ENCODE measurements at regions not wholly inside any gene's neighbourhood (a gene's known extent, or its start where the extent isn't known, plus 50 kb on each side); places are given as distances from the start of the nearest gene placed in this dataset.

DNA sequence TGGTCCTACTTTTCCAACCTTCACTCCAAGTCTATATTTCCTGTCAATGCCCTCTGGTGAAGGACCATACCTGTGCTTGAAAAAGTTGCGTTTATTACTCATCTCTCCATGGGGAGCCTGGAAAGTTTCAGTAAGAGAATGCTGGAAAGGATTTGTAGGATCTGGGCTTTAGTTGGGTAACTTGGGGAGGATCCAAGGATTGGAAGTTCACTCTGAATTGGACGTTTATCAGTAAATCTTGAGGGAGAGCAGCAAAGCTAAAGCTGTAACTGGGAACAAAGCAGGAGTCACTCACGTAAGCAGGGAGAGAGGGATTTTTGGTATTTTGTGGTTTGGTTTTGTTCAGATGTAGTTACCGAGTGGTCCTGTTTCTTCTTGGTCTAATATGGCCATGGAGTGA is 51.4 kb upstream of the NPVF start:
- H3K36me3 Mint-ChIP-seq, result no peaks in the 10 kb centered on the region
- H3K9me3 Mint-ChIP-seq, result no peaks in the 10 kb centered on the region
- H3K27ac Mint-ChIP-seq, result no peak overlapping the region
- H3K4me1 Mint-ChIP-seq, result no peaks in the 10 kb centered on the region
- ATAC-seq (ENCODE audit: low read depth) (no peak), DNase-seq (ENCODE audit: low spot score in 2 of 2) (no peak)
- peaks cover 9% of the 10 kb centered on the region for H3K27me3 Mint-ChIP-seq
- H3K4me3 Mint-ChIP-seq, result no peak overlapping the region

- no peaks in the 10 kb centered on the region for H3K36me3 Mint-ChIP-seq
- peaks cover 9% of the 10 kb centered on the region for H3K27me3 Mint-ChIP-seq
- ATAC-seq (ENCODE audit: low read depth), result no peak
Measured at GRCh38 chr7:25280181-25280580, 51.9 kb upstream of the NPVF start.

GRCh38 chr7:25282194-25282593 is 53.9 kb upstream of the NPVF start:
- DNase-seq (ENCODE audit: low spot score in 2 of 2), result no peak
- H3K9me3 Mint-ChIP-seq, result no peaks in the 10 kb centered on the region
- no peak for ATAC-seq (ENCODE audit: low read depth)
- H3K4me1 Mint-ChIP-seq, result no peaks in the 10 kb centered on the region
- H3K27me3 Mint-ChIP-seq, result peaks cover 8% of the 10 kb centered on the region
- H3K36me3 Mint-ChIP-seq, result no peaks in the 10 kb centered on the region
- no peak overlapping the region for H3K27ac Mint-ChIP-seq
- H3K4me3 Mint-ChIP-seq, result no peak overlapping the region

More at GRCh38 chr7:25280181-25280580, 51.9 kb upstream of the NPVF start:
- DNase-seq (ENCODE audit: low spot score in 2 of 2), result no peak
- Mint-ChIP-seq H3K27ac (no peak overlapping the region), H3K4me3 (no peak overlapping the region), H3K9me3 (no peaks in the 10 kb centered on the region), H3K4me1 (no peaks in the 10 kb centered on the region)

- no peak for ATAC-seq (ENCODE audit: low read depth)
Measured at GRCh38 chr7:25286756-25287155, 58.5 kb upstream of the NPVF start.

DNA sequence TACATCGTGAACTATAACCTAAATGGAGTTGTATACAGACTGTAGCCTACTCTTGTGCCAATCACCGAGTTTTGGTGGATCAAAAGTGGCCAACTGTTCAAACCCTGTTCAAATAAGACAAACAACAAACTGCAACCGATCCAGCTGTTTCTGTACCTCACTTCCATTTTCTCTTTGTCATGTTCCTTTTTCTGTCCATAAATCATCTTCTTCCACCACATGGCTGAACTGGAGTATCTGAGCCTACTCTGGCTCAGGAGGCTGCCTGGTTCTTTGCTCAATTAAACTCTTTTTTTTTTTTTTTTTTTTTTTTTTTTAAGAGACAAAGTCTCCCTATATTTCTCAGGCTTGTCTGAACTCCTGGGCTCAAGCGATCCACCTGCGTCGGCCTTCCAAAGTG is 59.0 kb upstream of the NPVF start:
- H3K4me1 Mint-ChIP-seq, result no peaks in the 10 kb centered on the region
- no peaks in the 10 kb centered on the region for H3K36me3 Mint-ChIP-seq
- H3K9me3 Mint-ChIP-seq, result no peaks in the 10 kb centered on the region
- ATAC-seq (ENCODE audit: low read depth), result no peak
- H3K27ac Mint-ChIP-seq, result no peak overlapping the region
- H3K4me3 Mint-ChIP-seq, result no peak overlapping the region
- peaks cover 10% of the 10 kb centered on the region for H3K27me3 Mint-ChIP-seq
- no peak for DNase-seq (ENCODE audit: low spot score in 2 of 2)

More at GRCh38 chr7:25286756-25287155, 58.5 kb upstream of the NPVF start:
- no peaks in the 10 kb centered on the region for H3K36me3 Mint-ChIP-seq
- H3K4me3 Mint-ChIP-seq, result no peak overlapping the region
- H3K9me3 Mint-ChIP-seq, result no peaks in the 10 kb centered on the region
- no peaks in the 10 kb centered on the region for H3K4me1 Mint-ChIP-seq
- no peak for DNase-seq (ENCODE audit: low spot score in 2 of 2)
- H3K27me3 Mint-ChIP-seq, result peaks cover 10% of the 10 kb centered on the region
- no peak overlapping the region for H3K27ac Mint-ChIP-seq

DNA sequence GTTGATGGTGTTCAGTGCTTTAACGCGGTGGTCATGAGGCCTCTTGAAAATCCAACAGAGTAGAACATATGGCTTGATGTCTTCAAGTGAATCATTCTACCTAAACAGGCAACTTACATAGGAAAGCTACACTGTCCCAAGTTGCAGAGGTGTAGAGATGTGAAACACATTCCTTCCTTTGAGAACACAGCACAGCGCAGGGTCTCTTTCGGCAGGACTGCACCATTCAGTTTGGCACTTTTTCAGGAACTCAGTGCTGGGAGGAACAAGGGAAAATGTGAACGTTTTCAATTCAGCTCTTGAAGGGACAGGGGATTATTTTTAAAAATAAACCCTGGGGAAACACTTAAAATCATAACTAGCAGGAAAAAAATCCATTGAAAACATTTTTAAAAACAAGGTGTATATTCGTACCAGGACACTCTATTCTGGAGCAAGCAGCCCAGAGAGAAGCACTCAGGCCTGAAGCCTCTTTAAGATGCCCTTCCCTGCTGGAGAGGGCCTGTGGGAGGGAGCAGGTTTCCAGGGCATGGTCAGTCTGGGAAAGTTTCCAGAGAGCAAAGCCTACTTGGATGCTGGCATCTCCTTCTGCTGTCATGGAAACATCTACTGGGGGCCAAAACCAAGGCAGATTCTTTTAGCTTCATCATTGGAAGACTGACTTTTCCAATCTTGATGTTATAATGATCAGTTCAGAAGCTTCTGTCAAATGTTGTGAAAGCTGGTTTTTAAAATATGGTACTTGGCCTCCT is 60.4 kb upstream of the NPVF start:
- DNase-seq (ENCODE audit: low spot score in 2 of 2) (no peak), ATAC-seq (ENCODE audit: low read depth) (no peak)
- Mint-ChIP-seq H3K9me3 (no peaks in the 10 kb centered on the region), H3K4me1 (no peaks in the 10 kb centered on the region), H3K27ac (no peak overlapping the region), H3K4me3 (no peak overlapping the region), H3K27me3 (peaks cover 10% of the 10 kb centered on the region), H3K36me3 (no peaks in the 10 kb centered on the region)

DNA sequence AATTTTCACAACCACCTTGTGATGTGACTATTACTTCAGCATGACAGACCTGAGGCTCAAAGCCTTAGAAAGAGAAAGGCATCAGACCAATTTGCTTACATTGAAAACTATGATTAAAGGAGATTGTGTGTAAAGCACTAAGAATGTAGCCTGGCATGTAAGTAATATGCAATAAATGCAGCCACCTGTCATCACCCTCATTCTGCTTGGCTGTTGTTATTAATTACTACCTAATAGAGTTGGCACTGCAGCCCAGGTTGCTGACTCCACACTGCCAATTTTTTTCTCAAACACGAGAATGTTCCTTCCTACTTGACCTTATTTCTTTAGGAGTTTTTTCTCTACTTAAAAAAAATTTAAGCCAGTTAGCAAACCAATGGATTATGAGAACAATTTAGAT is 61.2 kb upstream of the NPVF start:
- ATAC-seq (ENCODE audit: low read depth) (no peak), DNase-seq (ENCODE audit: low spot score in 2 of 2) (no peak)
- H3K27me3 Mint-ChIP-seq, result peaks cover 8% of the 10 kb centered on the region
- H3K4me3 Mint-ChIP-seq, result no peak overlapping the region
- H3K4me1 Mint-ChIP-seq, result no peaks in the 10 kb centered on the region
- H3K9me3 Mint-ChIP-seq, result no peaks in the 10 kb centered on the region
- no peaks in the 10 kb centered on the region for H3K36me3 Mint-ChIP-seq
- no peak overlapping the region for H3K27ac Mint-ChIP-seq

DNA sequence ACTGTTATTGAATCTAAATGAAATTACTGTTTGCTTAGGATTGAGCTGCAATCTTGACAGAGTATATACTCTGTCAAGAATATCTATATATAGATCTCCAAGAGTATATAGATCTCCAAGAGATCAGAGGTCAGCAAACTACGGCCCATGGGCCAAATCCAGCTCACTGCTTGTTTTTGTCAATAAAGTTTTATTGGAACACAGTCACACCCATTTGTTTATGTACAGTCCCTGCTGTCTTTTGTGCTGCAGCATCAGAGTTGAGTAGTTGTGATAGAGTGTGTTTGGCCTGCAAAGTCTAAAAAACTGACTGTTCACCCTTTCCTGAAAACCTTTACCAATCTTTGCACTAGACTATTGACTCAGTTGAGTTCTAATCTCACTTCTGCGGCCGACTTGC is 66.3 kb upstream of the NPVF start:
- no peaks in the 10 kb centered on the region for H3K4me1 Mint-ChIP-seq
- no peak overlapping the region for H3K4me3 Mint-ChIP-seq
- ATAC-seq (ENCODE audit: low read depth) (no peak), DNase-seq (ENCODE audit: low spot score in 2 of 2) (no peak)
- H3K27ac Mint-ChIP-seq, result no peak overlapping the region
- peaks cover 11% of the 10 kb centered on the region for H3K27me3 Mint-ChIP-seq
- H3K36me3 Mint-ChIP-seq, result no peaks in the 10 kb centered on the region
- no peaks in the 10 kb centered on the region for H3K9me3 Mint-ChIP-seq

DNA sequence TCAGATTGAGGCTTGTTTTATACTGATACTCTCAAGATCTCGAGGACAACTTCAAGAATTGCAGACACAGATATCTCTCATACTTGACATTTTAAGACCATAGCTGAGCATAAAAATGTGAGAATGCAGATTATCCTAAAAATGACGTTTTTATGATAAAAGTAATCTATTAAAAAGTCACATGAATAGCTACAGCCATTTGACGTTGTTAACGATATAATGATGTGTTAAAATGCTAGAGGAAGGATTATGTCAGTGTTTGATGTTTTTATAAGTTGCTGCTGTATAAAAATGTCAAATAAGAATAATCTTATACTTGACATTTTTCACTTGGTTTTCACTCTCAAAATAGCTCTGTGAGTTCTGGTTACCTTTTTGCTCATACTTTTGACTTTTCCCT is 67.1 kb upstream of the NPVF start:
- H3K9me3 Mint-ChIP-seq, result no peaks in the 10 kb centered on the region
- H3K27ac Mint-ChIP-seq, result no peak overlapping the region
- H3K4me3 Mint-ChIP-seq, result no peak overlapping the region
- ATAC-seq (ENCODE audit: low read depth) (no peak), DNase-seq (ENCODE audit: low spot score in 2 of 2) (no peak)
- no peaks in the 10 kb centered on the region for H3K4me1 Mint-ChIP-seq
- H3K27me3 Mint-ChIP-seq, result peaks cover 7% of the 10 kb centered on the region
- no peaks in the 10 kb centered on the region for H3K36me3 Mint-ChIP-seq

DNA sequence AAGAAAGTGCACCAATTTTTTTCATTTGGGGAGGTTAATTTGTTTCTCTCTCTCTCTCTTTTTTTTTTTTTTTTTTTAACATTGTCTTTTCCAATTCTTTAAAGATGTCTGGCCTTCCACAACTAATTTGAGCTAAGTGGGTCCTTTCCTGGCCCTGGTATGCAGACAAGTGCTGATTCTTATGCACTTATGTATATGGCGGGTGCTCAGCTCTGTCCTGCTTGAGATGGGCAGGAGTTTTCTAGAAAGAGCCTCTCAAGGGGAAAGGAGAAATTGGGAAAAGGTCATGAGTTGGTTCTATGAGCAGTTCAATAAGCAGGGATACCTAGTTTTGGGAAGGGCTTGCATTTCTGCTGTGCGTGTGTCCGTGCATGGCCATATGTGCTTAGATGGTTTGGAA is 67.8 kb upstream of the NPVF start:
- ATAC-seq (ENCODE audit: low read depth) (no peak), DNase-seq (ENCODE audit: low spot score in 2 of 2) (no peak)
- H3K27me3 Mint-ChIP-seq, result peaks cover 7% of the 10 kb centered on the region

GRCh38 chr7:25297278-25297677 is 69.0 kb upstream of the NPVF start:
- Mint-ChIP-seq H3K4me3 (no peak overlapping the region), H3K4me1 (no peaks in the 10 kb centered on the region), H3K27ac (no peak overlapping the region), H3K36me3 (no peaks in the 10 kb centered on the region), H3K27me3 (peaks cover 7% of the 10 kb centered on the region), H3K9me3 (no peaks in the 10 kb centered on the region)
- ATAC-seq (ENCODE audit: low read depth), result no peak
- DNase-seq (ENCODE audit: low spot score in 2 of 2), result no peak

More for the DNA sequence above, 67.8 kb upstream of the NPVF start:
- H3K4me3 Mint-ChIP-seq, result no peak overlapping the region
- no peaks in the 10 kb centered on the region for H3K36me3 Mint-ChIP-seq
- no peaks in the 10 kb centered on the region for H3K4me1 Mint-ChIP-seq
- H3K9me3 Mint-ChIP-seq, result no peaks in the 10 kb centered on the region
- no peak overlapping the region for H3K27ac Mint-ChIP-seq

- Mint-ChIP-seq H3K4me1 (no peaks in the 10 kb centered on the region), H3K27ac (no peak overlapping the region), H3K36me3 (no peaks in the 10 kb centered on the region), H3K27me3 (peaks cover 8% of the 10 kb centered on the region), H3K9me3 (no peaks in the 10 kb centered on the region), H3K4me3 (no peak overlapping the region)
- no peak for DNase-seq (ENCODE audit: low spot score in 2 of 2)
- ATAC-seq (ENCODE audit: low read depth), result no peak
Measured at GRCh38 chr7:25303281-25304181, 75.2 kb upstream of the NPVF start.

DNA sequence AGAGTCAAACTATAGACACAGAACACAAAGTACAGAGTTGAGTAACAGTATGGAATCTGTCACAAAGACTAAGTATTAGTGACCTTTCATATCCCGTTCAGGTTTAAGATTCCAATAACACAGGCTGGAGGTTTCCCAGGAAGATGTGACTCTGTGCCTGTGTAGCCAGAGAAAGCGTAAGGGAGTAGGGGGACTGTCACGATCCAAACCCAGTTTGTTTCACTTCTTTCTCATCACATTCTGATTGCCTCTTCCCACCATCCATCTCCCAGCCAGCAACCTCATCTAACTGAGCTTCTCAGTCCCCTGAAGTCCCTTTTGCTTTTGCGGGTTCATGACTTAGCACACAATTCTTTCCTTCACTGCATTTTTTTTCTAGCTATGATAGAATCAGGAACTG is 76.4 kb upstream of the NPVF start:
- DNase-seq (ENCODE audit: low spot score in 2 of 2) (no peak), ATAC-seq (ENCODE audit: low read depth) (no peak)
- no peaks in the 10 kb centered on the region for H3K9me3 Mint-ChIP-seq
- H3K27me3 Mint-ChIP-seq, result peaks cover 8% of the 10 kb centered on the region
- H3K4me3 Mint-ChIP-seq, result no peak overlapping the region
- no peak overlapping the region for H3K27ac Mint-ChIP-seq
- H3K4me1 Mint-ChIP-seq, result no peaks in the 10 kb centered on the region
- H3K36me3 Mint-ChIP-seq, result no peaks in the 10 kb centered on the region

GRCh38 chr7:25305831-25306230 is 77.5 kb upstream of the NPVF start:
- no peaks in the 10 kb centered on the region for H3K36me3 Mint-ChIP-seq
- peaks cover 6% of the 10 kb centered on the region for H3K27me3 Mint-ChIP-seq
- H3K4me1 Mint-ChIP-seq, result no peaks in the 10 kb centered on the region
- DNase-seq (ENCODE audit: low spot score in 2 of 2) (no peak), ATAC-seq (ENCODE audit: low read depth) (no peak)
- H3K27ac Mint-ChIP-seq, result no peak overlapping the region
- H3K4me3 Mint-ChIP-seq, result no peak overlapping the region
- no peaks in the 10 kb centered on the region for H3K9me3 Mint-ChIP-seq
